Gastrocnemius medialis (tissue), 4 donors: ENCODE measurements at regions not wholly inside any gene's neighbourhood (a gene's known extent, or its start where the extent isn't known, plus 50 kb on each side); places are given as distances from the start of the nearest gene placed in this dataset.

ENCODE experiments used
- ATAC-seq, 2 donors: fragments of 150-250 bp; one replicate each; pipeline ENCODE4 v1.9.1; 2016
- DNase-seq, 2 donors: peaks; one replicate each; pipeline ENCODE4 v3.0.0-alpha.2; 2019
- H3K27ac ChIP-seq, 4 donors: fragments of 200-600 bp; sonication (generic); 1 replicate in 1 of 4; 2 replicates in 3 of 4; pipeline ENCODE4 v1.5.1; 2016 to 2018; ENCODE audit warnings: mild to moderate bottlenecking in 2 of 4, moderate library complexity in 1 of 4
- H3K27me3 ChIP-seq, 3 donors: fragments of 200-600 bp; sonication (generic) in 2 of 3; 1 replicate in 1 of 3; 2 replicates in 2 of 3; pipeline versions ENCODE4 v1.5.1 to v1.6.0; 2016 to 2019; ENCODE audit warnings: mild to moderate bottlenecking in 1 of 3, moderate library complexity in 1 of 3
- H3K36me3 ChIP-seq, 2 donors: fragments of 200-600 bp; sonication (generic) in 1 of 2; one replicate each; pipeline ENCODE4 v1.5.1; 2017 to 2018
- H3K4me1 ChIP-seq, 2 donors: fragments of 200-600 bp; sonication (generic) in 1 of 2; one replicate each; pipeline ENCODE4 v1.5.1; 2016 to 2017; ENCODE audit warnings: mild to moderate bottlenecking in 2 of 2
- H3K4me3 ChIP-seq, 4 donors: fragments of 200-600 bp; sonication (generic) in 3 of 4; 1 replicate in 1 of 4; 2 replicates in 3 of 4; pipeline ENCODE4 v1.5.1; 2016 to 2019; ENCODE audit warnings: mild to moderate bottlenecking in 2 of 4
- H3K9me3 ChIP-seq, 3 donors: fragments of 200-600 bp; sonication (generic) in 2 of 3; 1 replicate in 1 of 3; 2 replicates in 2 of 3; pipeline ENCODE4 v1.5.1; 2016 to 2019
- CTCF ChIP-seq, 5 experiments: fragments of 450-650 bp in 3 of 5; fragments of 200-600 bp in 2 of 5; sonication (generic) in 2 of 5; IDR thresholded peaks in 4 of 5; conservative IDR thresholded peaks in 1 of 5; 1 replicate in 4 of 5; 2 replicates in 1 of 5; pipeline ENCODE4 v1.5.1; 2016 to 2019; ENCODE audit warnings: antibody characterized with exemption in 5 of 5, mild to moderate bottlenecking in 3 of 5, moderate library complexity in 3 of 5
- POLR2A ChIP-seq, 2 donors: fragments of 450-650 bp; IDR thresholded peaks; one replicate each; pipeline ENCODE4 v1.6.1; 2017; ENCODE audit warnings: antibody characterized with exemption in 2 of 2, mild to moderate bottlenecking in 2 of 2, moderate library complexity in 2 of 2
- in situ Hi-C, 4 donors: fragments of 200-750 bp; cut with MboI; loops; one replicate each; pipeline versions ENCODE4 v1.15.0 to v1.8.0; 2017; ENCODE audit warnings: low sequenced_read_pairs in 4 of 4
- intact Hi-C: fragments of 100-400 bp; cut with DNase I; formaldehyde crosslinking; loops from one replicate; pipeline ENCODE4 v1.15.1; 2023; ENCODE audit warnings: low total_unique reads

DNA sequence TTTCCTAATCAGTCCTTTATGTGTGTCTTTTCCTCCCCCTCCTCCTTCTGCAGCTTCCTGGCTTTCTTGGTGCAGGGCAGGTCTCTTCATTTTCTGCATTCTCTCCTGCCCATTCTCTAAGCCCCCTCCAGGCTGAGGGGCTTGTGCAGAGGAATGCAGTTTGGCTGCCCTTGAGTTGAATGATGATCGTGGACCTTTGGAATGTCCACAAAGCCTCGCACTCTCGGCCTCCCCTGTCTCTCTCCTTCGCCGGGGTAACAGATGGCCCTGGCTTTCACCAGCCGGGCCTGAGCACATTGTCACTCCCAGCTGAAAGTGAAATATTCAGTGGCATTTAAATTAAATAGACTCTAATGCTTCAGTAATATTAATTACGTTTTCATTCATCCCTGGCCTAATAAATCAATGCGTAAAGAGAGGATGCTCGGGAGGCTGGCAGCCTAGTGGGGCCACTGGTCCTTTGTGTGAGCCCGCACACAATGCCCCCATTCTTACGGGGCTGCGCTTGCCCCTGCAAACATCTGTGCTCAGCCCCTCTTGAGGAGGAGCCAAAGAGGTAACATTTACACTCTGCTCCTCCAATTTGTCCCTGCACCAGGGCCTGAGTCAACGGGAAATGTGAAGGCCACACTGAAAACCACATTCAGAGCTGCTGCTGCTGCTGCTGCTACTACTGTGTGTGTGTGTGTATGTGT lies 64.9 kb upstream of the PAX6 start:
- in situ Hi-C loops, result loop anchor here in 1 of 4 donors (10.0 kb wide), 1 partner anchor 641 kb away; no protein-coding TSS in a partner anchor
- DNase-seq, result no peak
- TF ChIP-seq POLR2A (IDR thresholded peaks at IDR 0.05) (no peak), CTCF (IDR thresholded peaks at IDR 0.05 in 4 of 5, conservative IDR thresholded peaks at IDR 0.05 in 1 of 5) (no peak)
- Histone ChIP-seq H3K27ac (no peak overlapping the region), H3K4me1 (no peaks in the 10 kb centered on the region), H3K36me3 (no peaks in the 10 kb centered on the region), H3K9me3 (no peaks in the 10 kb centered on the region), H3K4me3 (no peak overlapping the region), H3K27me3 (peaks cover 0 to 3% (median 0%) of the 10 kb centered on the region in 3 donors)
- ATAC-seq, result no peak
- intact Hi-C loops, result no loop called here

GRCh38 chr11:31874631-31875191 lies 63.6 kb upstream of the PAX6 start:
- H3K36me3 ChIP-seq, result no peaks in the 10 kb centered on the region
- H3K9me3 ChIP-seq, result no peaks in the 10 kb centered on the region
- H3K4me3 ChIP-seq, result no peak overlapping the region
- peaks cover 0 to 3% (median 0%) of the 10 kb centered on the region in 3 donors for H3K27me3 ChIP-seq
- in situ Hi-C loops (loop anchor here in 1 of 4 donors (10.0 to 25.0 kb wide), 2 partner anchors 640 to 762 kb away; no protein-coding TSS in a partner anchor), intact Hi-C loops (loop anchor here (5.0 kb wide), 3 partner anchors 232 to 637 kb away; no protein-coding TSS in a partner anchor)
- TF ChIP-seq CTCF (IDR thresholded peaks at IDR 0.05 in 4 of 5, conservative IDR thresholded peaks at IDR 0.05 in 1 of 5), result no peak
- no peak for TF ChIP-seq POLR2A (IDR thresholded peaks at IDR 0.05)
- no peak for ATAC-seq
- no peak for DNase-seq
- H3K4me1 ChIP-seq, result no peaks in the 10 kb centered on the region
- H3K27ac ChIP-seq, result no peak overlapping the region

DNA sequence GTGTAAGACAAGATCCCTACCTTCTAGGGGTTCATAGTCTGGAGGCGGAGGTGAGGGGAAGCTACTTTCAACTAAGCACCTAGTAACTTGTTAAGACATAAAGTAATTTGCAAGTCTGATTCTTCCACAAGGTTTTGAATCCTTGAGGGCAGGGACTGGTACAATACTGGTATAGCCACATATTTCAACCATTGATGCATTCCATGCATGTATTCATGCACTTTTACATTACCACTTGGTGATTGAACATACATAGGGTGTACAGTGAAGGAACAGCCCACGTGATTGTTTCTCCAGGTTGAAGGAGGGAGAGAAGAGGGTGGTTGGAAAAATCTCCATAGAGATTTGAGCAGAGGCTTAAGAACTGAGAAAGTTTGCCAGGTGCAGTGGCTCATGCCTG lies 62.0 kb upstream of the PAX6 start:
- DNase-seq, result no peak
- H3K36me3 ChIP-seq, result no peaks in the 10 kb centered on the region
- in situ Hi-C loops, result loop anchor here in 1 of 4 donors (10.0 to 25.0 kb wide), 2 partner anchors 638 to 761 kb away; no protein-coding TSS in a partner anchor
- no peak overlapping the region for H3K27ac ChIP-seq
- no peaks in the 10 kb centered on the region for H3K9me3 ChIP-seq
- ATAC-seq, result no peak
- H3K4me3 ChIP-seq, result no peak overlapping the region
- no peak for TF ChIP-seq CTCF (IDR thresholded peaks at IDR 0.05 in 4 of 5, conservative IDR thresholded peaks at IDR 0.05 in 1 of 5)
- no peak for TF ChIP-seq POLR2A (IDR thresholded peaks at IDR 0.05)
- peaks cover 0 to 3% (median 0%) of the 10 kb centered on the region in 3 donors for H3K27me3 ChIP-seq
- intact Hi-C loops, result loop anchor here (5.0 kb wide), 3 partner anchors 231 to 636 kb away; no protein-coding TSS in a partner anchor
- no peaks in the 10 kb centered on the region for H3K4me1 ChIP-seq

DNA sequence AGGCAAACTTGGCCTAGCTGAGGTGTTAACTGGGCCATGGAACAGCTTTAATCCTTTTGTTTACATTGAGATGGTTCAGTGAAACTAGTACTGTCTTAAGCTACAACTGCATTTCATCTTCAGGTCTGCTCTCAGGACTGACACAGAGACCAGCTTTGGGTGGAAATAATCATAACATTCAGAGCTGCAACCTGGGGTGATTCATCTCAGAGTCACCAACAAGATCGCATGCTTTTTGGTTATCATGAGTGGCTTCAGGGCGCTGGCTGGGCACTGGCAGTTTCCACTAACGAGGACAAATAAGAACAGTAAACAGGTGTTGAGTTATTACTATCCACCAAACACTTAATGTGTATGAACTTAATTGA lies 60.9 kb upstream of the PAX6 start:
- in situ Hi-C loops (loop anchor here in 1 of 4 donors (10.0 to 25.0 kb wide), 2 partner anchors 637 to 760 kb away; no protein-coding TSS in a partner anchor), intact Hi-C loops (loop anchor here (5.0 kb wide), 3 partner anchors 230 to 635 kb away; no protein-coding TSS in a partner anchor)
- Histone ChIP-seq H3K27me3 (peaks cover 0 to 3% (median 0%) of the 10 kb centered on the region in 3 donors), H3K4me3 (no peak overlapping the region), H3K4me1 (no peaks in the 10 kb centered on the region), H3K9me3 (no peaks in the 10 kb centered on the region), H3K27ac (no peak overlapping the region), H3K36me3 (no peaks in the 10 kb centered on the region)
- ATAC-seq, result no peak
- no peak for DNase-seq
- no peak for TF ChIP-seq CTCF (IDR thresholded peaks at IDR 0.05 in 4 of 5, conservative IDR thresholded peaks at IDR 0.05 in 1 of 5)
